ENCODE measurements at regions not wholly inside any gene's neighbourhood (a gene's known extent, or its start where the extent isn't known, plus 50 kb on each side); places are given as distances from the start of the nearest gene placed in this dataset.

DNA sequence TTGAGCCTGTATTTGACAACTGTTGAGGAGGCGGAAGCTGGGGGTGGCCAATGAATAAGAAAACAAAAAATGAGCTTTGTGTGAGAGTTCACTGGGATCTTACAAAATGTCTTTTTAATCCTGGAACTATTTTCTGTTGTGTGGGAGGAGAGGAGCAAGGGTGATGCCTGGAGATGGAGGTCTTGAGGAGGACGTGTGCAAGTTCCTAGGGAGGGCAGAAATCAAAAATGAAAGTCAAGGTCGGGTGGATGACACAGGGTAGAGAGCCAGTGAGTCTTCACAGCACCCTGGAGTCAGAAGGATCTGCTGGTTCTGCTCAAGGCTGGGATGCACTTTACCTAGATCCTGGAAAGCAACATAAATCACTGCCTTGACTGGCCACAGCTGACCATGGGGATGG, 180.3 kb upstream of the PKDCC start:
- TF ChIP-seq, protein P1, sequence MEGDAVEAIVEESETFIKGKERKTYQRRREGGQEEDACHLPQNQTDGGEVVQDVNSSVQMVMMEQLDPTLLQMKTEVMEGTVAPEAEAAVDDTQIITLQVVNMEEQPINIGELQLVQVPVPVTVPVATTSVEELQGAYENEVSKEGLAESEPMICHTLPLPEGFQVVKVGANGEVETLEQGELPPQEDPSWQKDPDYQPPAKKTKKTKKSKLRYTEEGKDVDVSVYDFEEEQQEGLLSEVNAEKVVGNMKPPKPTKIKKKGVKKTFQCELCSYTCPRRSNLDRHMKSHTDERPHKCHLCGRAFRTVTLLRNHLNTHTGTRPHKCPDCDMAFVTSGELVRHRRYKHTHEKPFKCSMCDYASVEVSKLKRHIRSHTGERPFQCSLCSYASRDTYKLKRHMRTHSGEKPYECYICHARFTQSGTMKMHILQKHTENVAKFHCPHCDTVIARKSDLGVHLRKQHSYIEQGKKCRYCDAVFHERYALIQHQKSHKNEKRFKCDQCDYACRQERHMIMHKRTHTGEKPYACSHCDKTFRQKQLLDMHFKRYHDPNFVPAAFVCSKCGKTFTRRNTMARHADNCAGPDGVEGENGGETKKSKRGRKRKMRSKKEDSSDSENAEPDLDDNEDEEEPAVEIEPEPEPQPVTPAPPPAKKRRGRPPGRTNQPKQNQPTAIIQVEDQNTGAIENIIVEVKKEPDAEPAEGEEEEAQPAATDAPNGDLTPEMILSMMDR (IDR thresholded peaks at IDR 0.05), result no peak
- Mint-ChIP-seq H3K27me3 (ENCODE audit: insufficient read depth) (peaks cover 15% of the 10 kb centered on the region), H3K27ac (no peak overlapping the region), H3K4me3 (peak overlapping the region; percentile 76), H3K36me3 (ENCODE audit: low read depth) (no peaks in the 10 kb centered on the region), H3K4me1 (ENCODE audit: low read depth) (peaks cover 16% of the 10 kb centered on the region), H3K9me3 (no peaks in the 10 kb centered on the region)
- DNase-seq, result no peak

DNA sequence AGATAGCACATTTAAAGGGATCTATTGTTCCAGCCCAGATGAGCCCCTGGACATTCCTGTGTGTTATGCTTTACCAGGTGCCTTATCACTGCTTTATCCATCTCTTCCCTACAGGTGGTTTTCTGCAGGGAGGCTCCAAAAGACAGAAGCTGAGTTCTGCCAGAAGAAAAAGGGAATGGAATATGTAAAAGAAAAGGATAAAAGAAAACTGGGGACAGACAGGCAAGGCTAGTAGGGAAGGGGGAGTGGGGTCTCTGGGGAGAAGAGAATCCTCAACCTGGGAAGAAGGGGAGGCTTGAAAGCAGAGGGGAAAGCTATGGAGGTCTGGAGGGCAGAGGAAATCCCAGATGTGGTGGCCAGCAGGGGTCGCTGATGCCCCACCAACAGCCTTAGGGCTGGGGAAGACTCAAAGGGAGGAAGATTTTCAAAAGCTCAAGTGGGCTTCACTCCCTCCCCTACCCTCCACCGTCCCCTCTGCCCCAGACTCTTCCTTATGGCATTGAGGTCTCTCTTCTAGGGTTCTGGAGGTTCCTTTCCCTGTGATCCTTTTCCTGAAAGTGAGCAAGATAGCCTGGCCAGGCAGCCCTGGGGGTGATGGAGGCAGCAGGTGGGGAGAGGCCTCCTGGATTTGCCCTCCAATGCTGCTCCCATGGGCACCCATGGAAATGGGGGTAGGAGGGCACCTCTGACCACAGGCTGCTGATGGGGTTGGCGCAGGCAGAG, 178.1 kb upstream of the PKDCC start:
- H3K4me1 Mint-ChIP-seq (ENCODE audit: low read depth), result peaks cover 16% of the 10 kb centered on the region

DNA sequence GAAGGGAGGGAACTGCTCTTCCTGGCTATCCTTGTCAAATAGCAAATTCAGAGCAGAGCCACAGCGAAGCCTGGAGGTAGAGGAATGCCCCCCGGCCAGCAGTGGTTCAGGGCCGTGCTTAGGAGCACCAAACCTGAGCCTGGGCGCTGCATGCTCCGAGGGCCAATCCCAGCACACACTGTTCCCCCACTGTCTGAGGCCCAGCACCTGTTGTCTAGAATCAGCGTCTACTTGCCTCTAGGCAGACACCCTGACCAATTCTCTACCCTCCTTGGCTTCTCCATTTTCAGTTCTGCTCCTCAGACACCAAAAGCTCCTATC, 177.6 kb upstream of the PKDCC start:
- H3K9me3 Mint-ChIP-seq, result no peaks in the 10 kb centered on the region
- peaks cover 16% of the 10 kb centered on the region for H3K4me1 Mint-ChIP-seq (ENCODE audit: low read depth)
- no peak for DNase-seq
- TF ChIP-seq, protein P1 (IDR thresholded peaks at IDR 0.05), result no peak
- H3K36me3 Mint-ChIP-seq (ENCODE audit: low read depth), result no peaks in the 10 kb centered on the region
- H3K27me3 Mint-ChIP-seq (ENCODE audit: insufficient read depth), result peaks cover 23% of the 10 kb centered on the region
- no peak overlapping the region for H3K4me3 Mint-ChIP-seq
- no peak overlapping the region for H3K27ac Mint-ChIP-seq

More for the DNA sequence above, 178.1 kb upstream of the PKDCC start:
- Mint-ChIP-seq H3K27me3 (ENCODE audit: insufficient read depth) (peaks cover 23% of the 10 kb centered on the region), H3K27ac (no peak overlapping the region), H3K36me3 (ENCODE audit: low read depth) (no peaks in the 10 kb centered on the region), H3K4me3 (no peak overlapping the region), H3K9me3 (no peaks in the 10 kb centered on the region)
- TF ChIP-seq, protein P1 (IDR thresholded peaks at IDR 0.05), result peak; percentile 94
- DNase-seq, result peak; percentile 29

DNA sequence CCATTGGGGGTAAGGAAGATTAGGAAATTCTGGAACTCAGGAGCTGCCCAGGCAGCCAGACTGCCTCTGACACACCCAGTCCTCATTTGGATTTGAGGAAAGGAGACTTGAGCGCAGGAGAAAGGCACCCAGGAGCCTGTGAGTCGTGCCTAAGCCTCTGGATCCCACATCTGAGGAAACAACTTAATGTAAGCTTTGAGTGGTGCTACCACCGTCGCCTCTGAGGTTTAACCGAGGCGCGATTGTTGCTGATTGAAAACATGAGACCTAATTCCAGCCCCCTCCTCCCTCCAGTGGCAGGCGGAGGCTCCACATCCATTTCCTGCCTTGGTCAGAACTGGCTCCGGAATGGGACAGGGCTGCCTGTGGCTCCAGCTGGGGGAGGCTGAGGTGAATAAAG, 176.7 kb upstream of the PKDCC start:
- Mint-ChIP-seq H3K27ac (no peak overlapping the region), H3K36me3 (ENCODE audit: low read depth) (no peaks in the 10 kb centered on the region), H3K9me3 (no peaks in the 10 kb centered on the region), H3K4me1 (ENCODE audit: low read depth) (peaks cover 16% of the 10 kb centered on the region), H3K27me3 (ENCODE audit: insufficient read depth) (peaks cover 18% of the 10 kb centered on the region), H3K4me3 (no peak overlapping the region)
- DNase-seq, result no peak
- TF ChIP-seq, protein P1 (IDR thresholded peaks at IDR 0.05), result no peak; the same call in 1 of the 2 replicates

DNA sequence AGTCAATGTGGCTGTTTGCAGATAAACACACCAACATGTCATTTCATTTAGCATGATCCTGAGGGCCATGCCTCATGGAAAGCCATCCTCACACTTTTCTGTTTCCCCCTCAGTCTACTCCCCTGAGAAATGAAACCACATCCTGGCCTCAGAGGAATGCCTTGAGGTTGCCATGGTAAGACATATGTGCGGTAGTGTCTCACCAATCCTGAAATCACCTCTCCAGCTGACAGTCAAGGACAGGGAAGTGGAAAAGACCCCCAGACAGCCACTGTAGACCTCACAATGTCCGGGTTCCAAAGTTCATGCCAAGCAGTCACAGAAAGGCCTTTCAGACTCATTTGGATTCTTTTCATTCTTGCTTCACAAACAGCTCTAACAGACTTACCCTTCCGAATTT, 175.2 kb upstream of the PKDCC start:
- Mint-ChIP-seq H3K4me1 (ENCODE audit: low read depth) (peaks cover 7% of the 10 kb centered on the region), H3K4me3 (no peak overlapping the region), H3K27ac (no peak overlapping the region), H3K36me3 (ENCODE audit: low read depth) (no peaks in the 10 kb centered on the region), H3K9me3 (no peaks in the 10 kb centered on the region), H3K27me3 (ENCODE audit: insufficient read depth) (peaks cover 24% of the 10 kb centered on the region)
- TF ChIP-seq, protein P1 (IDR thresholded peaks at IDR 0.05), result no peak
- no peak for DNase-seq

Measured in HFFc6 (cell line).